ENCODE measurements at regions not wholly inside any gene's neighbourhood (a gene's known extent, or its start where the extent isn't known, plus 50 kb on each side); places are given as distances from the start of the nearest gene placed in this dataset.

DNA sequence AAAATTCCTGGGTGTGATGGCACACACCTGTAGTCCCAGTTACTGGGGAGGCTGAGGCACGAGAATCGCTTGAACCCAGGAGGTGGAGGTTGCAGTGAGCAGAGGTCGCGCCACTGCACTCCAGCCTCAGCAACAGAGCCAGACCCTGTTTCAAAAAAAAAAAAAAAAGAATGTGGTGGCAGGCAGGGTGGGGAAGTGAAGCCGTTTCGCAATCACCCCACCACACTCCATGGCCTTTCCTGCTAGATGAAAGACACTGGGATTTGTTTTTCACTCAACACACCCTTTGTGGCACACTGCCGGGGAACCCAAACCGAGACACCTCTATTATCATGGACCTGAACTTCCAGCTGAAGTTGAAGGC lies 172.4 kb upstream of the IQSEC1 start:
- H4K91ac ChIP-seq (ENCODE audit: low read depth, low read length) = no peak overlapping the region

DNA sequence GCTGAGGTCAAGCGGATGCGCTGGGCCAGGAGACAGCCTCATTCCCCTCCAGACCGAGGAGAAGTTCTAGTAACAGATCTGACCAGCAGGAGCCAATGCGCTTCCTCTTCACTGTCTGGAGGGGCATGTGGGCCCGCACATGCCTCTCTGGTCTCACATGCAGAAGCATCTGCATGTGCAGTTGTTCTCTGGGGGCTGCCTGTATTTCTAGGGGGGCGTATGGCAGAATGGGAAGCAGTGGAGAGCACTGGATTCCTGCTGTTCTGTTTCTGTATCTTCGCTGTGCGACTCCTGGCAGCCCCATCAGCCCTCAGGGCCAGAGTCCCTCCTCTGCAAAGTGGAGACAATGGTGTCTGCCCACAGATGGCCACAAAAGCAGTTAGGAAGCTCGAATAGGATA lies 170.4 kb upstream of the IQSEC1 start:
- Histone ChIP-seq H3K79me2 (ENCODE audit: control insufficient read depth, insufficient read depth, low read length, poor library complexity) (no peaks in the 10 kb centered on the region), H3K9ac (ENCODE audit: low read length) (no peak overlapping the region), H4K91ac (ENCODE audit: low read depth, low read length) (no peak overlapping the region), H3K4ac (ENCODE audit: low read depth, low read length) (no peak overlapping the region), H2BK120ac (ENCODE audit: insufficient read depth, low read length, poor library complexity) (no peak overlapping the region), H4K8ac (ENCODE audit: low read depth, low read length) (no peak overlapping the region), H3K4me3 (ENCODE audit: low read depth, low read length) (no peak overlapping the region), H4K12ac (ENCODE audit: low read depth, low read length) (no peak overlapping the region), H2BK5ac (ENCODE audit: low read depth, low read length, poor library complexity) (no peak overlapping the region), H2AFZ (ENCODE audit: insufficient read depth, low read length, poor library complexity) (no peak overlapping the region), H3K23ac (ENCODE audit: low read length) (no peak overlapping the region), H3K14ac (ENCODE audit: low read length) (no peak overlapping the region), H2BK12ac (ENCODE audit: low read length) (no peak overlapping the region), H3K27ac (ENCODE audit: low read depth, low read length) (no peak overlapping the region), H3K79me1 (ENCODE audit: low read length) (no peaks in the 10 kb centered on the region), H2AK5ac (ENCODE audit: low read length) (no peak overlapping the region), H3K36me3 (ENCODE audit: control insufficient read depth in 1 of 2, insufficient read depth in 2 of 2, low read length in 2 of 2) (no peaks in the 10 kb centered on the region), H3K4me2 (ENCODE audit: low read length) (no peak overlapping the region), H3K9me3 (ENCODE audit: insufficient read depth, low read depth, low read length) (peaks cover 2% of the 10 kb centered on the region), H3K4me1 (ENCODE audit: control insufficient read depth in 1 of 2, insufficient read depth in 2 of 2, low read length in 2 of 2) (no peaks in the 10 kb centered on the region), H3K27me3 (ENCODE audit: insufficient read depth, low read length) (no peaks in the 10 kb centered on the region), H3K18ac (ENCODE audit: low read length) (no peak overlapping the region)
- no peak for DNase-seq
- WGBS (ENCODE audit: extremely low coverage, insufficient coverage, insufficient read length) = no CpG with 5 or more reads among the region's 9 CpGs

More for the DNA sequence above, 172.4 kb upstream of the IQSEC1 start:
- H3K4ac ChIP-seq (ENCODE audit: low read depth, low read length) = no peak overlapping the region
- H2BK12ac ChIP-seq (ENCODE audit: low read length) = no peak overlapping the region
- no peak overlapping the region for H2AK5ac ChIP-seq (ENCODE audit: low read length)
- H3K79me1 ChIP-seq (ENCODE audit: low read length) = no peaks in the 10 kb centered on the region
- no peak overlapping the region for H4K12ac ChIP-seq (ENCODE audit: low read depth, low read length)
- H3K27ac ChIP-seq (ENCODE audit: low read depth, low read length) = no peak overlapping the region
- no peak for DNase-seq
- H3K4me2 ChIP-seq (ENCODE audit: low read length) = no peak overlapping the region
- no peak overlapping the region for H3K23ac ChIP-seq (ENCODE audit: low read length)
- no peak overlapping the region for H2AFZ ChIP-seq (ENCODE audit: insufficient read depth, low read length, poor library complexity)
- peaks cover 2% of the 10 kb centered on the region for H3K9me3 ChIP-seq (ENCODE audit: insufficient read depth, low read depth, low read length)
- peaks cover 0 to 2% of the 10 kb centered on the region in 2 experiments for H3K4me1 ChIP-seq (ENCODE audit: control insufficient read depth in 1 of 2, insufficient read depth in 2 of 2, low read length in 2 of 2)
- no peak overlapping the region for H3K9ac ChIP-seq (ENCODE audit: low read length)
- H3K14ac ChIP-seq (ENCODE audit: low read length) = no peak overlapping the region
- H2BK120ac ChIP-seq (ENCODE audit: insufficient read depth, low read length, poor library complexity) = no peak overlapping the region
- H2BK5ac ChIP-seq (ENCODE audit: low read depth, low read length, poor library complexity) = no peak overlapping the region
- WGBS (ENCODE audit: extremely low coverage, insufficient coverage, insufficient read length) = no CpG with 5 or more reads among the region's 8 CpGs
- H3K27me3 ChIP-seq (ENCODE audit: insufficient read depth, low read length) = no peaks in the 10 kb centered on the region
- H3K36me3 ChIP-seq (ENCODE audit: control insufficient read depth in 1 of 2, insufficient read depth in 2 of 2, low read length in 2 of 2) = no peaks in the 10 kb centered on the region
- no peak overlapping the region for H3K18ac ChIP-seq (ENCODE audit: low read length)
- no peak overlapping the region for H4K8ac ChIP-seq (ENCODE audit: low read depth, low read length)
- H3K4me3 ChIP-seq (ENCODE audit: low read depth, low read length) = no peak overlapping the region
- H3K79me2 ChIP-seq (ENCODE audit: control insufficient read depth, insufficient read depth, low read length, poor library complexity) = no peaks in the 10 kb centered on the region

DNA sequence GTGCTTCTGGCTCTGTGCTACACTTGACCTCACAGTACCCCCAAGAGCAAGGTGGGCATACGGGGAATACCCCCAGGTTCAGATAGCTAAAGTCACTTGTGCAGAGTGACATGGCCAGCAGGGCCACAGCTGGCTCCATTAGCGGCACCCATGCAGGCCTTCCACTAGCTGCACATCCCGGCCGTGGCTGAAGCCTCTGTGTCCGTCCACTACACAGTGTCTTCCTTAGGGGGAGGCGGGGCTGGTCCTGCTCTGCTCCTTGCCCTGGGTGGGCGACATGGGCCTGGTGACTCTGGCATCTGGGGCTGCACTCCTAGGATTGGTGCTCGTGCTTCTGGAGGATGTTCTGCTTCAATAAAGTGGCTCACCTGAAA lies 169.1 kb upstream of the IQSEC1 start:
- WGBS (ENCODE audit: extremely low coverage, insufficient coverage, insufficient read length) = no CpG with 5 or more reads among the region's 8 CpGs
- Histone ChIP-seq H4K8ac (ENCODE audit: low read depth, low read length) (no peak overlapping the region), H2BK5ac (ENCODE audit: low read depth, low read length, poor library complexity) (no peak overlapping the region), H2BK12ac (ENCODE audit: low read length) (no peak overlapping the region), H2AFZ (ENCODE audit: insufficient read depth, low read length, poor library complexity) (no peak overlapping the region), H4K91ac (ENCODE audit: low read depth, low read length) (no peak overlapping the region), H3K9me3 (ENCODE audit: insufficient read depth, low read depth, low read length) (peaks cover 5% of the 10 kb centered on the region), H3K79me1 (ENCODE audit: low read length) (no peaks in the 10 kb centered on the region), H3K23ac (ENCODE audit: low read length) (no peak overlapping the region), H2AK5ac (ENCODE audit: low read length) (no peak overlapping the region), H3K79me2 (ENCODE audit: control insufficient read depth, insufficient read depth, low read length, poor library complexity) (no peaks in the 10 kb centered on the region), H4K12ac (ENCODE audit: low read depth, low read length) (no peak overlapping the region), H3K14ac (ENCODE audit: low read length) (no peak overlapping the region), H3K27ac (ENCODE audit: low read depth, low read length) (no peak overlapping the region), H3K18ac (ENCODE audit: low read length) (no peak overlapping the region), H3K4me1 (ENCODE audit: control insufficient read depth in 1 of 2, insufficient read depth in 2 of 2, low read length in 2 of 2) (no peaks in the 10 kb centered on the region), H3K4ac (ENCODE audit: low read depth, low read length) (no peak overlapping the region), H3K36me3 (ENCODE audit: control insufficient read depth in 1 of 2, insufficient read depth in 2 of 2, low read length in 2 of 2) (no peaks in the 10 kb centered on the region), H3K4me2 (ENCODE audit: low read length) (no peak overlapping the region), H2BK120ac (ENCODE audit: insufficient read depth, low read length, poor library complexity) (no peak overlapping the region), H3K27me3 (ENCODE audit: insufficient read depth, low read length) (no peaks in the 10 kb centered on the region), H3K9ac (ENCODE audit: low read length) (no peak overlapping the region), H3K4me3 (ENCODE audit: low read depth, low read length) (no peak overlapping the region)
- no peak for DNase-seq

GRCh38 chr3:13241621-13242363 lies 168.6 kb upstream of the IQSEC1 start:
- Histone ChIP-seq H3K4ac (ENCODE audit: low read depth, low read length) (no peak overlapping the region), H3K23ac (ENCODE audit: low read length) (no peak overlapping the region), H3K79me1 (ENCODE audit: low read length) (no peaks in the 10 kb centered on the region), H3K14ac (ENCODE audit: low read length) (no peak overlapping the region), H2AK5ac (ENCODE audit: low read length) (no peak overlapping the region), H3K36me3 (ENCODE audit: control insufficient read depth in 1 of 2, insufficient read depth in 2 of 2, low read length in 2 of 2) (no peaks in the 10 kb centered on the region), H3K79me2 (ENCODE audit: control insufficient read depth, insufficient read depth, low read length, poor library complexity) (no peaks in the 10 kb centered on the region), H3K4me3 (ENCODE audit: low read depth, low read length) (no peak overlapping the region), H4K12ac (ENCODE audit: low read depth, low read length) (no peak overlapping the region), H3K9ac (ENCODE audit: low read length) (no peak overlapping the region), H2BK120ac (ENCODE audit: insufficient read depth, low read length, poor library complexity) (no peak overlapping the region), H2BK5ac (ENCODE audit: low read depth, low read length, poor library complexity) (no peak overlapping the region), H3K4me1 (ENCODE audit: control insufficient read depth in 1 of 2, insufficient read depth in 2 of 2, low read length in 2 of 2) (no peaks in the 10 kb centered on the region), H3K27me3 (ENCODE audit: insufficient read depth, low read length) (no peaks in the 10 kb centered on the region), H4K8ac (ENCODE audit: low read depth, low read length) (no peak overlapping the region), H2AFZ (ENCODE audit: insufficient read depth, low read length, poor library complexity) (no peak overlapping the region), H3K9me3 (ENCODE audit: insufficient read depth, low read depth, low read length) (peaks cover 5% of the 10 kb centered on the region), H2BK12ac (ENCODE audit: low read length) (no peak overlapping the region), H4K91ac (ENCODE audit: low read depth, low read length) (no peak overlapping the region), H3K4me2 (ENCODE audit: low read length) (no peak overlapping the region), H3K18ac (ENCODE audit: low read length) (no peak overlapping the region), H3K27ac (ENCODE audit: low read depth, low read length) (no peak overlapping the region)
- no peak for DNase-seq
- WGBS (ENCODE audit: extremely low coverage, insufficient coverage, insufficient read length) = no CpG with 5 or more reads among the region's 18 CpGs
